Naive thymus-derived CD4-positive, alpha-beta T cell (primary cell): ENCODE measurements at regions not wholly inside any gene's neighbourhood (a gene's known extent, or its start where the extent isn't known, plus 50 kb on each side); places are given as distances from the start of the nearest gene placed in this dataset.

ENCODE experiments used
- ATAC-seq: fragments of 150-1000 bp; cut with Tn5 transposase; 2 replicates; pipeline ENCODE4 v1.10.0; 2021; ENCODE audit warnings: mild to moderate bottlenecking, moderate library complexity
- CTCF ChIA-PET: fragments of 350-600 bp; sonication (Branson Sonifier 250); formaldehyde crosslinking; loops from one replicate; lab custom pipeline; 2021; ENCODE audit warnings: antibody characterized with exemption; lab: Charles Lee
- POLR2A ChIA-PET: fragments of 350-600 bp; sonication (Branson Sonifier 250); formaldehyde crosslinking; loops from one replicate; lab custom pipeline; 2021; ENCODE audit warnings: antibody characterized with exemption, inconsistent platforms; lab: Charles Lee
- DNase-seq, 9 donors: peaks; one replicate each; pipeline versions ENCODE4 v3.0.0 to v3.0.0-alpha.2; 2020 to 2022; ENCODE audit warnings: mixed read lengths in 1 of 9
- H3K27ac ChIP-seq: one replicate; pipeline ENCODE4 v1.7.0; 2013; ENCODE audit warnings: mild to moderate bottlenecking, low read depth, low read length, moderate library complexity
- H3K27me3 ChIP-seq, 2 donors: one replicate each; pipeline ENCODE4 v1.7.0; 2013; ENCODE audit warnings: low read length in 2 of 2, mild to moderate bottlenecking in 2 of 2, moderate library complexity in 2 of 2; ENCODE audit not compliant: control insufficient read depth in 2 of 2, insufficient read depth in 2 of 2
- H3K36me3 ChIP-seq, 3 experiments: 1 replicate in 2 of 3; 2 replicates in 1 of 3; pipeline ENCODE4 v1.7.0; 2013; ENCODE audit warnings: low read length in 3 of 3, mild to moderate bottlenecking in 3 of 3, moderate library complexity in 1 of 3; ENCODE audit not compliant: insufficient read depth in 3 of 3, control insufficient read depth in 2 of 3
- H3K4me1 ChIP-seq, 2 donors: one replicate each; pipeline ENCODE4 v1.7.0; 2013; ENCODE audit warnings: low read length in 2 of 2, mild to moderate bottlenecking in 2 of 2, moderate library complexity in 1 of 2; ENCODE audit not compliant: control insufficient read depth in 2 of 2, insufficient read depth in 2 of 2
- H3K4me3 ChIP-seq: 2 replicates; pipeline ENCODE4 v1.7.0; 2013; ENCODE audit warnings: mild to moderate bottlenecking, low read length
- H3K9me3 ChIP-seq, 3 experiments: 1 replicate in 2 of 3; 2 replicates in 1 of 3; pipeline ENCODE4 v1.7.0; 2013; ENCODE audit warnings: low read length in 3 of 3; ENCODE audit not compliant: control insufficient read depth in 2 of 3
- H3K27ac Mint-ChIP-seq, 9 donors: one replicate each; pipeline ENCODE4 v1.8.0; 2020 to 2022; ENCODE audit warnings: mixed read lengths in 9 of 9, mild to moderate bottlenecking in 8 of 9, moderate library complexity in 5 of 9, inconsistent platforms in 2 of 9
- H3K27me3 Mint-ChIP-seq, 5 donors: one replicate each; pipeline ENCODE4 v1.8.0; 2021 to 2022; ENCODE audit warnings: mixed read lengths in 5 of 5, mild to moderate bottlenecking in 1 of 5
- H3K36me3 Mint-ChIP-seq, 5 donors: one replicate each; pipeline ENCODE4 v1.8.0; 2020 to 2022; ENCODE audit warnings: mixed read lengths in 5 of 5, mild to moderate bottlenecking in 3 of 5, inconsistent platforms in 1 of 5
- H3K4me1 Mint-ChIP-seq, 7 donors: one replicate each; pipeline ENCODE4 v1.8.0; 2020 to 2022; ENCODE audit warnings: mixed read lengths in 7 of 7, mild to moderate bottlenecking in 3 of 7, inconsistent platforms in 1 of 7
- H3K4me3 Mint-ChIP-seq, 10 donors: one replicate each; pipeline ENCODE4 v1.8.0; 2020 to 2022; ENCODE audit warnings: mild to moderate bottlenecking in 10 of 10, mixed read lengths in 10 of 10, moderate library complexity in 6 of 10, inconsistent platforms in 2 of 10
- H3K9me3 Mint-ChIP-seq, 11 donors: one replicate each; pipeline ENCODE4 v1.8.0; 2020 to 2022; ENCODE audit warnings: mixed read lengths in 11 of 11, mild to moderate bottlenecking in 4 of 11, inconsistent platforms in 1 of 11, moderate library complexity in 1 of 11
- intact Hi-C, 2 donors: fragments of 100-400 bp; cut with micrococcal nuclease; formaldehyde crosslinking; loops; one replicate each; pipeline ENCODE4 v1.15.1; 2023

DNA sequence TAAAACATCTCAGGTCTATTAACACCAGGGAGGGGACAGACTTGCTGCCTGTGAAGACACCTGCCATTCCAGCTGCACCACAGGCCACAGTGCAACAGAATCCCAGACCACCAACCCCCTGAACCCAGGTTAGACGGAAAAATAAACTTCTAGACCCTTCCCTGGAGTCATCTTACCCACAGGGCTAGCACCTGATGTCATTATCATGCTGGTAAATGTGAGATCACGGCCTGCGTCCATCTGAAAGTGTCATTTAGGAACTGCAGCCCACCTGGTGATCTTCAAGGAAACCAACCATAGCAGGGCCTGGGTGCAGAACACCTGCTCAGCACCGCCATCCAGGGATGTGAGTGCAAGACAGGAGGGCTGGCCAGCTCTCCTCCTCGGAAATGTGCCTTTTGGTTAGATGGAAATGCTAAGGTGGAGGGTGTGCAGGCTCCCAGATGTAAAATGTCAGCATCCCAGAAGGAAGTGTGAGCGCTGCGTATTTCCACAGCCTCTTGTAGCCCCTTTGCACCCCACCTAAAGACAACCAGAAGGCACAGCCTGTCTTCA is 80.8 kb downstream of the PTGR3 start:
- H3K4me1 Mint-ChIP-seq = peaks cover 0 to 8% (median 3%) of the 10 kb centered on the region in 7 donors
- no peaks in the 10 kb centered on the region for H3K9me3 ChIP-seq
- no peak overlapping the region for H3K4me3 ChIP-seq
- intact Hi-C loops = no loop called here
- ChIA-PET POLR2A (no interaction called here), CTCF (interaction anchor here (0.7 kb wide), 1 partner anchor 92 kb away, joined by 3 read pairs; no protein-coding TSS in a partner anchor)
- peaks cover 0 to 6% (median 0%) of the 10 kb centered on the region in 11 donors for H3K9me3 Mint-ChIP-seq
- H3K27me3 Mint-ChIP-seq = no peaks in the 10 kb centered on the region
- DNase-seq (no peak), ATAC-seq (no peak)
- no peak overlapping the region for H3K27ac ChIP-seq
- H3K36me3 ChIP-seq = no peaks in the 10 kb centered on the region
- no peaks in the 10 kb centered on the region for H3K36me3 Mint-ChIP-seq
- H3K4me3 Mint-ChIP-seq = no peak overlapping the region
- no peak overlapping the region for H3K27ac Mint-ChIP-seq
- no peaks in the 10 kb centered on the region for H3K27me3 ChIP-seq
- H3K4me1 ChIP-seq = no peaks in the 10 kb centered on the region

DNA sequence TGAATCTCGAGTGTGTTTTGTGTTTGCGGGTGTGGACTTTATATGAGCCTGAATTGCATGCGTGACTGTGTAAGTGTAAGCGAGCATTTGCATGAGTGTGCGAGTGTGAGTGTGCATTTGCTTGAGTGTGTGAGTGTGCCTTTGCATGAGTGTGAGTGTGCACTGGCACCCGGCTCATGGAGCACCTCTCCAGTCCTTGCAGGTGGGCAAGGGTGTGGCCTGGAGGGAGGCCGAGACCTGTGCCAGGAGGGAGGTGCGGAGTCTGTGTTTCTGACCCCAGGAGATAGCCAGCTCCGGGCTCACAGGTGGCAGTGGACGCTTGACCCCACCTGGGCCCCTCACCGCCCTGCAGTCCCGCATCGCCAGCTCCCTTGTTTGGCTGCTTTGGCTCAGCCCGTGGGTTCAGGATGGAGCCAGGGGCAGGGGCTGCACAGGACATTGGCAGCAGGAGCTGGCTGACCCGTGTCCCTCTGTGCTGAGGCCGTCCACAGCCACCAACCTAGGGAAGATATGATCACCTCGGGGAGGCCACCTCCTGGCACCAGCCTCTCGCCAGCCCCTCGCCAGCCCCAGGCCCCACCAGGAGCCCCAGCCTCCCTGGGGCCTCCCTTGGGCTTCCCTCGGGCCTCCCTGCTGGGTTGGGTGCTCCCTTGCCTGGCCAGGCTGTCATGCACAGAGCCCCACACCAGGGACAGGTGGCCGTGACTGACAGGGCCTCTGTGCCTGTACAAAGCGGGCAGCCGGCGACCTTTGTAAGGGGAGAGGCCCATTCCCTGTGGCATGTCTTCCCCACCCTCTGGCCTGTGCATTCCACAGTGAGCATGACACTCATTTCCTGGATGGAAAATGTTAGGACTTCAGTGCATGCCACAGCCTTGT is 81.6 kb downstream of the PTGR3 start:
- intact Hi-C loops = no loop called here
- no peaks in the 10 kb centered on the region for H3K36me3 ChIP-seq
- H3K27ac ChIP-seq = no peak overlapping the region
- no peak overlapping the region for H3K4me3 Mint-ChIP-seq
- no peak for ATAC-seq
- H3K9me3 ChIP-seq = no peaks in the 10 kb centered on the region
- ChIA-PET CTCF (no interaction called here), POLR2A (no interaction called here)
- H3K27me3 ChIP-seq = no peaks in the 10 kb centered on the region
- DNase-seq = no peak
- H3K4me3 ChIP-seq = no peak overlapping the region
- H3K4me1 Mint-ChIP-seq = peaks cover 0 to 8% (median 3%) of the 10 kb centered on the region in 7 donors
- no peaks in the 10 kb centered on the region for H3K27me3 Mint-ChIP-seq
- no peak overlapping the region for H3K27ac Mint-ChIP-seq
- H3K36me3 Mint-ChIP-seq = no peaks in the 10 kb centered on the region
- H3K9me3 Mint-ChIP-seq = peaks cover 0 to 6% (median 0%) of the 10 kb centered on the region in 11 donors
- no peaks in the 10 kb centered on the region for H3K4me1 ChIP-seq

DNA sequence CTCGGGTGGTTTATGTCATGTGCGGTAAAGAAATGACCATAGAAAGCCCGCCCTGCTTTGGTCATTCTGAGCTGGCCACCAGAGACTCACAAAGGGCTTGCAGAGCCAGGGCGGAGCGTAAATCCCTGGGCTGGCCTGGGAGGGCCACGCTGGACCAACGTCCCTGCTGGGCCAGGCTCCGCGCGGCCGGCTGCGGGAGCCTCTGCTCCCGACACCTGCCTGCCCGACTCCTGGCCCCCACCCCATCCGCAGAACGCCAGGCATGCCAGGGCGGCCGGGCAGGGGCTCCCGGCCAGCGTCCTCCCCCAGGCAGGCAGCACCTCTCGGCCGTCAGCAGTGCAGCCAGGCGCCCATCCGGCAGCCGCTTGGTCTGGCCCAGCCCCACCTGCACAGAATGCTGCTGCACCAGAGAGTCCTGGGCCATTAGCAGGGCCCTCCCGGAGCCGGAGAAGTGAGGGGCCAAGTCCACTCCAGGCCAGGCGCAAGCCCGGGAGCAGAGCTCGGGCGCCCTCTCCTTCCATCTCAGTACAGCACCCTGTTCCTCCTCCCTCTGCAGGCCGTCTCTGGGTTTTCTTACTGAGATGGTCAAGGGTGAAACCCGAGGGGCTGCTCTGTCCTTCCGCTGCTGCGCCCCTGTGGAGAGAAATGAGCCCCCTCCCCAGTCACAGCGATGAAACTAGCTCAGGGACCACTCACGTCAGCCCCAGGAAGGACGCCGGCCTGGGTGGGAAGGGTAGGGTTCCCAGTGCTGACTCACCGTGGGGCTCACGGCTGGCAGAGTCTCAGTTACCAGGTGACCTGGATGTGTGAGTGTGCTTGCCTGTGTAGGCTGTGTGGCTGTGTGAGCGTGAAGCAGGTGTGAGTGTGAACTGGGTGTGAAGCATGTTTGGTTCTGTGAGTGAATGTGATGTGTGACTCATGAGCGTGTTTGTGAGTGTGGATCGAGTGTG is 83.3 kb downstream of the PTGR3 start:
- Histone ChIP-seq H3K9me3 (no peaks in the 10 kb centered on the region), H3K4me1 (no peaks in the 10 kb centered on the region), H3K36me3 (no peaks in the 10 kb centered on the region), H3K4me3 (no peak overlapping the region), H3K27ac (no peak overlapping the region), H3K27me3 (no peaks in the 10 kb centered on the region)
- DNase-seq (no peak), ATAC-seq (peak; percentile 20)
- POLR2A ChIA-PET = no interaction called here
- H3K27ac Mint-ChIP-seq = peak overlapping the region in 2 of 9 donors; percentile 26 to 80
- no peaks in the 10 kb centered on the region for H3K36me3 Mint-ChIP-seq
- peaks cover 0 to 8% (median 3%) of the 10 kb centered on the region in 7 donors for H3K4me1 Mint-ChIP-seq
- CTCF ChIA-PET = no interaction called here
- peaks cover 0 to 6% (median 0%) of the 10 kb centered on the region in 11 donors for H3K9me3 Mint-ChIP-seq
- intact Hi-C loops = no loop called here
- no peak overlapping the region for H3K4me3 Mint-ChIP-seq
- H3K27me3 Mint-ChIP-seq = no peaks in the 10 kb centered on the region

DNA sequence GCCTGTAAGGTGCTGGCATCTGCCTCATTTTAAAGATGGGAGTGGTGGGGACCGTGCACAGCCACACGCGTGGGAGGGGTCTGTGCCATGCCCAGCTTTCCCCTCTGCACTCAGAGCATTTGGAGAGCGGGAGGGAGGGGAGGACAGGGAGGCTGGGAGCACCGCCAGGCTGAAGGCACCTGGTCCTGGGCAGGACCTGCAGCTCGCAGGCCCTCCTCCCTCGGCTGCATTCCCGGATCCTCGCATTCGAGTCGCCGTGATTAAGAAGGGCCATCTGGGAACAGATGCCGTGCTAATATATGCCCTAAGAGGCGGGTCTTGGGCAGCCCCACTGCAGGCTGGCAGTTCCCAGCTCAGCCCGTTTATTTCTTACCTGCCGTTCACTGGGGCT is 84.0 kb downstream of the PTGR3 start:
- no peak for DNase-seq
- Mint-ChIP-seq H3K36me3 (no peaks in the 10 kb centered on the region), H3K27me3 (no peaks in the 10 kb centered on the region), H3K27ac (no peak overlapping the region), H3K9me3 (peaks cover 0 to 3% (median 0%) of the 10 kb centered on the region in 11 donors), H3K4me3 (no peak overlapping the region), H3K4me1 (peaks cover 0 to 8% (median 3%) of the 10 kb centered on the region in 7 donors)
- H3K4me1 ChIP-seq = no peaks in the 10 kb centered on the region
- no peak for ATAC-seq
- H3K4me3 ChIP-seq = no peak overlapping the region
- no peaks in the 10 kb centered on the region for H3K36me3 ChIP-seq
- ChIA-PET CTCF (no interaction called here), POLR2A (no interaction called here)
- no peaks in the 10 kb centered on the region for H3K27me3 ChIP-seq
- no peaks in the 10 kb centered on the region for H3K9me3 ChIP-seq
- intact Hi-C loops = no loop called here
- no peak overlapping the region for H3K27ac ChIP-seq

DNA sequence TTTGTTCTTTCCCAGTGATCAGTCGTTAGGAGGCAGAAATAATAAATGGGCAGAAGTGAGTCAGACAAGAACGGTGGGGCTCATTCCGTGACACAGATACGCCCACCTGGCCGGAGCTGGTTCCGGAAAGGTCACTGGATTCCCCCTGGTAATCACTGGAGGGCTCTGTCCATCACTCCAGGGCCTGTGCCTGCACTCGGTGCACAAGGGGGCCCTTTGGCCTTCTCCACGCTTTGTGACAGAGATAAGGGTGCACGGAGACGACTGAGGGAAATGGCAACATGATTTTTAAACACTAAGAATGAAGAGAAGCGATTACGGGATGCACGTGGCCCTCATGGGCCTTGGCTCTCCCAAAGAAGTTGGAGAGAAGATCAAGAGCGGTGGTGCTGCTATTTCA is 84.4 kb downstream of the PTGR3 start:
- Mint-ChIP-seq H3K27ac (no peak overlapping the region), H3K9me3 (peaks cover 0 to 2% (median 0%) of the 10 kb centered on the region in 11 donors), H3K36me3 (no peaks in the 10 kb centered on the region), H3K4me3 (no peak overlapping the region), H3K4me1 (peaks cover 0 to 8% (median 3%) of the 10 kb centered on the region in 7 donors), H3K27me3 (no peaks in the 10 kb centered on the region)
- Histone ChIP-seq H3K27ac (no peak overlapping the region), H3K27me3 (no peaks in the 10 kb centered on the region), H3K4me3 (no peak overlapping the region), H3K9me3 (no peaks in the 10 kb centered on the region), H3K36me3 (no peaks in the 10 kb centered on the region), H3K4me1 (no peaks in the 10 kb centered on the region)
- POLR2A ChIA-PET = no interaction called here
- CTCF ChIA-PET = no interaction called here
- no peak for DNase-seq
- intact Hi-C loops = no loop called here
- no peak for ATAC-seq

DNA sequence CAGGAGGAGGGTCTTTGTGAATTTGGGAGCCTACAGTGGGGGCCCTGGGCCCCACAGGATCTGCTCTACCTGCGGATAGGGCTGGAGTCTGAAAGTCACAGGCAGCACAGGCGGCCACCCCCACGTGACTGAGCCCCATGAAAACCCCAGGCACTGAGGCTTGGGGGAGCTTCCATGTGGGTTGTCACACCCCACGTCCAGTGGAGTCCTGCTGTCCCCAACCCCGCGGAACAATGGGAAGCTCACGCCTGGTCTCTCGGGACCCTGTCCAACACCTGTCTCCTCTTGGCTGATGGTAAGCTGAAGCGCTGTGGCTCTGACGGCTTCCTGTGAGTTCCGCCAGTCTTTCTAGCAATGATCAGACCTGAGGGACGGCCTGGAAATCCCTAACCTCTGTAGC is 85.8 kb downstream of the PTGR3 start:
- H3K36me3 ChIP-seq = no peaks in the 10 kb centered on the region
- POLR2A ChIA-PET = no interaction called here
- H3K9me3 Mint-ChIP-seq = peaks cover 0 to 2% (median 0%) of the 10 kb centered on the region in 11 donors
- H3K27ac Mint-ChIP-seq = no peak overlapping the region
- DNase-seq (no peak), ATAC-seq (no peak)
- H3K4me3 ChIP-seq = no peak overlapping the region
- no peak overlapping the region for H3K27ac ChIP-seq
- H3K4me1 ChIP-seq = no peaks in the 10 kb centered on the region
- H3K27me3 ChIP-seq = no peaks in the 10 kb centered on the region
- H3K27me3 Mint-ChIP-seq = no peaks in the 10 kb centered on the region
- H3K36me3 Mint-ChIP-seq = no peaks in the 10 kb centered on the region
- H3K4me3 Mint-ChIP-seq = no peak overlapping the region
- CTCF ChIA-PET = no interaction called here
- intact Hi-C loops = no loop called here
- peaks cover 0 to 8% (median 3%) of the 10 kb centered on the region in 7 donors for H3K4me1 Mint-ChIP-seq
- H3K9me3 ChIP-seq = no peaks in the 10 kb centered on the region
